ENCODE measurements at regions not wholly inside any gene's neighbourhood (a gene's known extent, or its start where the extent isn't known, plus 50 kb on each side); places are given as distances from the start of the nearest gene placed in this dataset.

GRCh38 chr22:49188591-49188990, 639.1 kb downstream of the BRD1 start:
- Histone ChIP-seq H3K36me3 (no peaks in the 10 kb centered on the region), H3K27ac (no peak overlapping the region), H3K4me3 (no peak overlapping the region), H3K27me3 (no peaks in the 10 kb centered on the region), H3K4me1 (no peaks in the 10 kb centered on the region), H3K9me3 (no peaks in the 10 kb centered on the region)
- no peak for DNase-seq (ENCODE audit: low spot score in 2 of 2)
- WGBS, 2 donors: 92 to 93% methylated on average over 9 to 10 of the region's 10 CpGs
- TF ChIP-seq EP300 (IDR thresholded peaks at IDR 0.05): no peak
- TF ChIP-seq POLR2A (IDR thresholded peaks at IDR 0.05): no peak
- TF ChIP-seq CTCF (IDR thresholded peaks at IDR 0.05): no peak

GRCh38 chr22:49188091-49188490, 639.6 kb downstream of the BRD1 start:
- Histone ChIP-seq H3K4me1 (no peaks in the 10 kb centered on the region), H3K9me3 (no peaks in the 10 kb centered on the region), H3K27me3 (no peaks in the 10 kb centered on the region), H3K27ac (no peak overlapping the region), H3K4me3 (no peak overlapping the region), H3K36me3 (no peaks in the 10 kb centered on the region)
- DNase-seq (ENCODE audit: low spot score in 2 of 2): no peak
- TF ChIP-seq CTCF (IDR thresholded peaks at IDR 0.05) (no peak), EP300 (IDR thresholded peaks at IDR 0.05) (no peak), POLR2A (IDR thresholded peaks at IDR 0.05) (no peak)
- WGBS, 2 donors: 64 to 67% methylated on average over 8 of the region's 8 CpGs

GRCh38 chr22:49186762-49187161, 640.9 kb downstream of the BRD1 start:
- TF ChIP-seq CTCF (IDR thresholded peaks at IDR 0.05) (no peak), POLR2A (IDR thresholded peaks at IDR 0.05) (no peak), EP300 (IDR thresholded peaks at IDR 0.05) (no peak)
- Histone ChIP-seq H3K9me3 (no peaks in the 10 kb centered on the region), H3K4me1 (no peaks in the 10 kb centered on the region), H3K4me3 (no peak overlapping the region), H3K36me3 (no peaks in the 10 kb centered on the region), H3K27me3 (no peaks in the 10 kb centered on the region), H3K27ac (no peak overlapping the region)
- no peak for DNase-seq (ENCODE audit: low spot score in 2 of 2)
- 70 to 79% methylated on average over 12 of the region's 12 CpGs for whole genome bisulfite sequencing, 2 donors

GRCh38 chr22:49186293-49186692, 641.4 kb downstream of the BRD1 start:
- TF ChIP-seq CTCF (IDR thresholded peaks at IDR 0.05): no peak
- no peak for TF ChIP-seq POLR2A (IDR thresholded peaks at IDR 0.05)
- TF ChIP-seq EP300 (IDR thresholded peaks at IDR 0.05): no peak
- Histone ChIP-seq H3K4me1 (no peaks in the 10 kb centered on the region), H3K27me3 (no peaks in the 10 kb centered on the region), H3K36me3 (no peaks in the 10 kb centered on the region), H3K4me3 (no peak overlapping the region), H3K9me3 (no peaks in the 10 kb centered on the region), H3K27ac (no peak overlapping the region)
- no peak for DNase-seq (ENCODE audit: low spot score in 2 of 2)
- WGBS, 2 donors: 96 to 100% methylated on average over 1 of the region's 1 CpG

- Histone ChIP-seq H3K4me3 (no peak overlapping the region), H3K9me3 (no peaks in the 10 kb centered on the region), H3K27me3 (no peaks in the 10 kb centered on the region), H3K36me3 (no peaks in the 10 kb centered on the region), H3K27ac (no peak overlapping the region), H3K4me1 (no peaks in the 10 kb centered on the region)
- DNase-seq (ENCODE audit: low spot score in 2 of 2): no peak
- TF ChIP-seq POLR2A (IDR thresholded peaks at IDR 0.05) (no peak), EP300 (IDR thresholded peaks at IDR 0.05) (no peak), CTCF (IDR thresholded peaks at IDR 0.05) (no peak)
- 60 to 64% methylated on average over 4 of the region's 4 CpGs for WGBS, 2 donors
These were observed 642.2 kb downstream of the BRD1 start for GRCh38 chr22:49185312-49185969.

All from tibial nerve (tissue), 4 donors.